ENCODE measurements at regions not wholly inside any gene's neighbourhood (a gene's known extent, or its start where the extent isn't known, plus 50 kb on each side); places are given as distances from the start of the nearest gene placed in this dataset.

DNA sequence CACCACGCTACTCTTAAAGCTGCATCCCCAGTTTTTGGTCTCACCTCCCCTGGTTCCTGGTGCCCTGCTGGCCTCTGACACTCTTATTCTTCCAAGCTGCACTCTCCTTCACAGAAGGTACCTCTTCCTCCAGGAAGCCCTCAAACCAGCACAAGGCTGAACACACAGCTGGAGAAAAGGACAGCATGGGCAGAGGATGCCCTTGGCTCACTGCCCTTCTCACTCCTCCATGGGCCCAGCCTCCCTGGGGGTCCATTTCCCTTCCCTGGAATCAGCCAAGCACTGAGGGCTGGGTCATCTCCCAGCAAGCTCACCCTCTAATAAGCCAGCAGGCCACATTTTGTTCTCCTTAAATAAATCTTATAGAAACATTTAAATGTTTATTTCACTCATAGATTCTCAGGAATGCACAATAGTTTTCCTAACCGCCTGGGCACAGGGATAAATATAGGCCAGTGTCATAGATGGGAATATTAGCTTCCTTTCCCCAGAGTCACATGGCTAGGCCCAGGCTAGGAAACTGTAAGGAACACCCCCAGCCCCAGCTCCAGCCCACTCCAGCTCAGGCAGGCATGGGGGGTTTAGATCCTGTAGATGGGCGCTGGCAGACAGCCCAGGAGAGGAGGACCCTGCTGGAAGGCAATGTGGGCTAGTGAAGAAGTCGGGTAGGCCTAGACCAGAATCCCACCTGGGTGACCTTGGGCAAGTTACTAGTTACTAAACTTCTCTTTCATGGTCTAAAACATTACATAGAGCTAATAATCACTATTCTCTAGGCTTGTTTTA is 51.5 kb downstream of the IRAG1 start:
- DNase-seq (ENCODE audit: low read depth): no peak
- H3K27me3 ChIP-seq (ENCODE audit: control insufficient read depth, insufficient read depth, low read length): no peaks in the 10 kb centered on the region
- TF ChIP-seq, protein P1, sequence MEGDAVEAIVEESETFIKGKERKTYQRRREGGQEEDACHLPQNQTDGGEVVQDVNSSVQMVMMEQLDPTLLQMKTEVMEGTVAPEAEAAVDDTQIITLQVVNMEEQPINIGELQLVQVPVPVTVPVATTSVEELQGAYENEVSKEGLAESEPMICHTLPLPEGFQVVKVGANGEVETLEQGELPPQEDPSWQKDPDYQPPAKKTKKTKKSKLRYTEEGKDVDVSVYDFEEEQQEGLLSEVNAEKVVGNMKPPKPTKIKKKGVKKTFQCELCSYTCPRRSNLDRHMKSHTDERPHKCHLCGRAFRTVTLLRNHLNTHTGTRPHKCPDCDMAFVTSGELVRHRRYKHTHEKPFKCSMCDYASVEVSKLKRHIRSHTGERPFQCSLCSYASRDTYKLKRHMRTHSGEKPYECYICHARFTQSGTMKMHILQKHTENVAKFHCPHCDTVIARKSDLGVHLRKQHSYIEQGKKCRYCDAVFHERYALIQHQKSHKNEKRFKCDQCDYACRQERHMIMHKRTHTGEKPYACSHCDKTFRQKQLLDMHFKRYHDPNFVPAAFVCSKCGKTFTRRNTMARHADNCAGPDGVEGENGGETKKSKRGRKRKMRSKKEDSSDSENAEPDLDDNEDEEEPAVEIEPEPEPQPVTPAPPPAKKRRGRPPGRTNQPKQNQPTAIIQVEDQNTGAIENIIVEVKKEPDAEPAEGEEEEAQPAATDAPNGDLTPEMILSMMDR (IDR thresholded peaks at IDR 0.05; ENCODE audit: insufficient read depth, low read length, poor library complexity, severe bottlenecking): no peak
- H3K4me3 ChIP-seq (ENCODE audit: low read depth, low read length): no peak overlapping the region
- H3K36me3 ChIP-seq (ENCODE audit: control insufficient read depth, insufficient read depth, low read length): no peaks in the 10 kb centered on the region

DNA sequence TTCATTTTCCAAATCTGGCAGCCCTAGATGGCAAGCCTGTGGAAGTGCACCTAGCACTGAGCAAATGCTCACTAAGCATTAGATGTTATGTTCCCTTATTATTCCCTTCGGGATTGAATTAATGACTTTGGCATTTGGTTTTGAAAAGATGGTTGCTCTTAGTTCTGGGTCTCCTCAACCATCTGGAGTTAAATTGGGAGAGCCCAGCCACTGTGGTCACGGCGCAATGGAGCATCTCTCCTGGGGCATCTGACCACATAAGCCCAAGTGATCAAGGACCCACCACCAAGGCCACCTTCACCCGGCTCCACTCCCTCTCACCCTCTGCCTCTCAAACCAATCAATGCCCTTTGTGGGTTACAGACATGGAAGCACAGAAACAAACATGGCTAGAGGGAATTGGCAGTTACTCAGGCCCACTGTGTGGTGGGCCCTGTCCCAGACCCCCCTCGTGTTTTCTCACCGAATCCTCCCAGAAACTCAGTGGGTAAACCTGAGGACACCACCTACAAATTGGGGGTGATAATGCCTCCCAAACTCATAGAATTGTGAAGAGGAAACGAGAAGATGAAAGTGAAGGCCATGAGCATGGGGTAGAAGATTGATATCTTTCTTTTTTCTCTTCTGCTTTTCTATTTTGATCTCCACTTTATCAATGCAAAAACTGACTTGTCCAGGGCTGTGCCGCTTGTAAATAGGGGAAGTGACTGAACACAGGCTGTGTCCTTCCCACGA is 52.2 kb downstream of the IRAG1 start:
- no peak for DNase-seq (ENCODE audit: low read depth)
- H3K4me3 ChIP-seq (ENCODE audit: low read depth, low read length): no peak overlapping the region
- TF ChIP-seq, protein P1 (IDR thresholded peaks at IDR 0.05; ENCODE audit: insufficient read depth, low read length, poor library complexity, severe bottlenecking): no peak
- H3K27me3 ChIP-seq (ENCODE audit: control insufficient read depth, insufficient read depth, low read length): no peaks in the 10 kb centered on the region
- no peaks in the 10 kb centered on the region for H3K36me3 ChIP-seq (ENCODE audit: control insufficient read depth, insufficient read depth, low read length)

DNA sequence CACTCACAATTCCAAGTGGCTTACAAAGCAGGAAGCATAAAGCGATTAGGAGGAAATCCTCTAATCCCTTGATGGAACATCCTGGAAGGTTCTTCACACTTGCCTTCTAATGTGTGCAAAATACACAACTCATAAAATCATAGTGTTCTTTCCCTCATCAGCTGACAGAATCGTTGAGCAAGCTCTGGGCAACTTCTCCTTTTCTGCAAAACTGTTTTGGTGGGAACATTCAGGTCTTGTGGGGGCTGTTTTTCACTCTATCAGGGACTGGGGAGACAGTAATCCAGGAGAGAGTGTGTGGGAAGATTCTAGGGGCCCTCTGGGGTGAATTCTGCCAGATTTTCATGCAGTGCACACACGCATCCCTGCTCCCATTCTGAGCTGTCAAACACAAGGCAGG is 53.2 kb downstream of the IRAG1 start:
- no peak overlapping the region for H3K4me3 ChIP-seq (ENCODE audit: low read depth, low read length)
- H3K36me3 ChIP-seq (ENCODE audit: control insufficient read depth, insufficient read depth, low read length): no peaks in the 10 kb centered on the region
- no peak for DNase-seq (ENCODE audit: low read depth)
- TF ChIP-seq, protein P1 (IDR thresholded peaks at IDR 0.05; ENCODE audit: insufficient read depth, low read length, poor library complexity, severe bottlenecking): no peak
- H3K27me3 ChIP-seq (ENCODE audit: control insufficient read depth, insufficient read depth, low read length): no peaks in the 10 kb centered on the region

DNA sequence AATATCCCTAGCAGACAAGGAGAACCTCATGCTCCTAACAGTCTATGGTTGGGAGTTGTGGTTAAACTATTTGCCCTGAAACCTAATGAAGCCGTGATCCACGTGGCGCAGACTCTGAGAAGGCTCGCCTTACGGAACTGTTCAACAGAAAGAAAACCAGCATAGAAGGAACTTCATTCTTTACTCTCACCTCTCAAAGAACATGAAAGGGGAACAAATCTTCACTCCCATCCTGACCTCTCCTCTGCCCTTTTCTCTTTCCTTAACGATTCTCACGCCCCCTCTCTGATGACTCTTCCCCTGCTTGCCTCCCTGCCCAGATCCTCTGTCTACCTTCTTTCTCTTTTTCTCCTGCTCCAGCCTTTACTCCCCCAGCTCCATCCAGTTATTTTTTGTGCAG is 54.2 kb downstream of the IRAG1 start:
- TF ChIP-seq, protein P1 (IDR thresholded peaks at IDR 0.05; ENCODE audit: insufficient read depth, low read length, poor library complexity, severe bottlenecking): no peak
- no peak overlapping the region for H3K4me3 ChIP-seq (ENCODE audit: low read depth, low read length)
- no peak for DNase-seq (ENCODE audit: low read depth)
- H3K36me3 ChIP-seq (ENCODE audit: control insufficient read depth, insufficient read depth, low read length): no peaks in the 10 kb centered on the region
- no peaks in the 10 kb centered on the region for H3K27me3 ChIP-seq (ENCODE audit: control insufficient read depth, insufficient read depth, low read length)

DNA sequence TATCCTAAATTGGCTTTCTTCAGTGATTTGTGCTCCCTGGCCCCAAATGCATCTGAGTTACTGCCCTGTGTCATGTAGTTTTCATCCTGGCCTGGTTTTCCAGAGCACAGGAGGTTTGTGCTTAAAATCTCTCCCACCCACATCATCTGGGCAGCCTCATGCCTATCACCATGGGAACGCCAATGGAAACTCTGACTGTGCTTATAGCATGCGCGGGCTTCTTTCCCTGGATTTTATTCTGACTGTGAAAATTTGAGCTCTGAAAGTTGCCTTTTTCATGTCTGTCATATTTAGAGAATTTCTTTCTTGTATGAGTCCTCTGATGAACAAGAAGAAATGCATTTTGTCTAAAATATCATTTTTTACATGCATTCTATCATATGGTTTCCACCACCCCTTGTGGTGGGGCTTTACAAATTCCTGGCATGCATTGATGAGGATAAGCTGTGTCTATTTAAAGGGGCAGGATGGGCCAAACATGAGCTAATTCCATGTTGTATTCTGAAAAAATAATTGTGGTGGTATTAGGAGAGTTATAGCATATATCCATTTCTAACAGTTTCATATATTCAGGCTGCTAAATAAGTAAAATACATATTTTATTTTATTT is 55.1 kb downstream of the IRAG1 start:
- no peak for DNase-seq (ENCODE audit: low read depth)
- Histone ChIP-seq H3K4me3 (ENCODE audit: low read depth, low read length) (no peak overlapping the region), H3K36me3 (ENCODE audit: control insufficient read depth, insufficient read depth, low read length) (no peaks in the 10 kb centered on the region), H3K27me3 (ENCODE audit: control insufficient read depth, insufficient read depth, low read length) (no peaks in the 10 kb centered on the region)
- TF ChIP-seq, protein P1 (IDR thresholded peaks at IDR 0.05; ENCODE audit: insufficient read depth, low read length, poor library complexity, severe bottlenecking): no peak

Measured in kidney epithelial cell (primary cell).